Thoracic aorta (tissue), 2 donors: ENCODE measurements at regions not wholly inside any gene's neighbourhood (a gene's known extent, or its start where the extent isn't known, plus 50 kb on each side); places are given as distances from the start of the nearest gene placed in this dataset.

ENCODE experiments used
- ATAC-seq: fragments of 150-250 bp; one replicate; pipeline ENCODE4 v1.8.0; 2017; ENCODE audit warnings: low read depth; ENCODE audit not compliant: insufficient number of reproducible peaks, low FRiP score
- DNase-seq: peaks from one replicate; pipeline ENCODE4 v3.0.0-alpha.2; 2020; ENCODE audit warnings: low spot score
- H3K27ac ChIP-seq, 2 donors: fragments of 200-600 bp; sonication (generic); 1 replicate in 1 of 2; 2 replicates in 1 of 2; pipeline ENCODE4 v1.5.1; 2016; ENCODE audit warnings: mild to moderate bottlenecking in 2 of 2, moderate library complexity in 2 of 2
- H3K27me3 ChIP-seq: fragments of 200-600 bp; sonication (generic); replicated peaks from 2 replicates; pipeline ENCODE4 v1.6.0; 2016; ENCODE audit warnings: mild to moderate bottlenecking; ENCODE audit not compliant: insufficient read depth
- H3K36me3 ChIP-seq: fragments of 200-600 bp; sonication (generic); one replicate; pipeline ENCODE4 v1.5.1; 2016
- H3K4me1 ChIP-seq, 2 donors: fragments of 200-600 bp; sonication (generic); 1 replicate in 1 of 2; 2 replicates in 1 of 2; pipeline versions ENCODE4 v1.5.1 to v1.6.0; 2016; ENCODE audit warnings: low read depth in 2 of 2, mild to moderate bottlenecking in 1 of 2; ENCODE audit not compliant: control insufficient read depth in 1 of 2
- H3K4me3 ChIP-seq: fragments of 200-600 bp; sonication (generic); 2 replicates; pipeline ENCODE4 v1.5.1; 2016; ENCODE audit warnings: mild to moderate bottlenecking
- H3K9me3 ChIP-seq: fragments of 200-600 bp; sonication (generic); 2 replicates; pipeline ENCODE4 v1.5.1; 2016
- TF ChIP-seq, protein P1 (sequence below): fragments of 200-600 bp; sonication (generic); IDR thresholded peaks from one replicate; pipeline ENCODE4 v1.5.1; 2019; ENCODE audit warnings: antibody characterized with exemption

GRCh38 chr2:22270341-22270740 lies 1114.6 kb upstream of the KLHL29 start:
- DNase-seq (no peak), ATAC-seq (no peak)
- H3K27me3 ChIP-seq, result no peaks in the 10 kb centered on the region

GRCh38 chr2:22273853-22274252 lies 1111.1 kb upstream of the KLHL29 start:
- TF ChIP-seq, protein P1, sequence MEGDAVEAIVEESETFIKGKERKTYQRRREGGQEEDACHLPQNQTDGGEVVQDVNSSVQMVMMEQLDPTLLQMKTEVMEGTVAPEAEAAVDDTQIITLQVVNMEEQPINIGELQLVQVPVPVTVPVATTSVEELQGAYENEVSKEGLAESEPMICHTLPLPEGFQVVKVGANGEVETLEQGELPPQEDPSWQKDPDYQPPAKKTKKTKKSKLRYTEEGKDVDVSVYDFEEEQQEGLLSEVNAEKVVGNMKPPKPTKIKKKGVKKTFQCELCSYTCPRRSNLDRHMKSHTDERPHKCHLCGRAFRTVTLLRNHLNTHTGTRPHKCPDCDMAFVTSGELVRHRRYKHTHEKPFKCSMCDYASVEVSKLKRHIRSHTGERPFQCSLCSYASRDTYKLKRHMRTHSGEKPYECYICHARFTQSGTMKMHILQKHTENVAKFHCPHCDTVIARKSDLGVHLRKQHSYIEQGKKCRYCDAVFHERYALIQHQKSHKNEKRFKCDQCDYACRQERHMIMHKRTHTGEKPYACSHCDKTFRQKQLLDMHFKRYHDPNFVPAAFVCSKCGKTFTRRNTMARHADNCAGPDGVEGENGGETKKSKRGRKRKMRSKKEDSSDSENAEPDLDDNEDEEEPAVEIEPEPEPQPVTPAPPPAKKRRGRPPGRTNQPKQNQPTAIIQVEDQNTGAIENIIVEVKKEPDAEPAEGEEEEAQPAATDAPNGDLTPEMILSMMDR, result no peak
- no peak for DNase-seq
- Histone ChIP-seq H3K27me3 (no peaks in the 10 kb centered on the region), H3K27ac (no peak overlapping the region), H3K36me3 (no peaks in the 10 kb centered on the region), H3K9me3 (no peaks in the 10 kb centered on the region), H3K4me1 (no peaks in the 10 kb centered on the region), H3K4me3 (no peak overlapping the region)
- no peak for ATAC-seq

More at GRCh38 chr2:22270341-22270740, 1114.6 kb upstream of the KLHL29 start:
- no peaks in the 10 kb centered on the region for H3K9me3 ChIP-seq
- TF ChIP-seq, protein P1, result no peak
- H3K27ac ChIP-seq, result no peak overlapping the region
- H3K4me3 ChIP-seq, result no peak overlapping the region
- no peaks in the 10 kb centered on the region for H3K36me3 ChIP-seq
- H3K4me1 ChIP-seq, result no peaks in the 10 kb centered on the region

DNA sequence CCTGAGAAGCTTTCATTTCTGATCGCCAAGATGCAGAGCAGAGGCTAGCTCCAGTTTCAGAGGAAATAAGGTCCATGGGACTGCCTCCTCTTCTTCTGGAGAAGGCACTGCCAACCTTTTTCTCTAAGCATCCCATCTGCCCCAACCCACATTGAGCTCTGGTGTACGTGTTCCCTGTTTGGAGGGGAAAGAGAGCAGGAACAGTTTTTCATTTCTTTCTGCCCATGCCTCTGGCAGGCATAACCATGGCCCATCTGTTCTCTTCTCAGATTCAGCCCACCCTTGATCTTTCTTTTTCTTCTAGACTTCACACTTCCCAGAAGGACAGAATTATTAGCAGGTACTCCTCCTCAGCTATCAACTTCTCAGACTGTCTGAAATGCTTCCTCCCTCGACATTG lies 1110.3 kb upstream of the KLHL29 start:
- TF ChIP-seq, protein P1, result no peak
- Histone ChIP-seq H3K4me1 (no peaks in the 10 kb centered on the region), H3K36me3 (no peaks in the 10 kb centered on the region), H3K9me3 (no peaks in the 10 kb centered on the region), H3K4me3 (no peak overlapping the region), H3K27ac (no peak overlapping the region), H3K27me3 (no peaks in the 10 kb centered on the region)
- ATAC-seq, result no peak
- DNase-seq, result no peak

GRCh38 chr2:22276696-22277095 lies 1108.3 kb upstream of the KLHL29 start:
- no peak for DNase-seq
- Histone ChIP-seq H3K4me3 (no peak overlapping the region), H3K27ac (no peak overlapping the region), H3K4me1 (no peaks in the 10 kb centered on the region), H3K9me3 (no peaks in the 10 kb centered on the region), H3K27me3 (no peaks in the 10 kb centered on the region), H3K36me3 (no peaks in the 10 kb centered on the region)
- TF ChIP-seq, protein P1, result no peak
- ATAC-seq, result no peak

DNA sequence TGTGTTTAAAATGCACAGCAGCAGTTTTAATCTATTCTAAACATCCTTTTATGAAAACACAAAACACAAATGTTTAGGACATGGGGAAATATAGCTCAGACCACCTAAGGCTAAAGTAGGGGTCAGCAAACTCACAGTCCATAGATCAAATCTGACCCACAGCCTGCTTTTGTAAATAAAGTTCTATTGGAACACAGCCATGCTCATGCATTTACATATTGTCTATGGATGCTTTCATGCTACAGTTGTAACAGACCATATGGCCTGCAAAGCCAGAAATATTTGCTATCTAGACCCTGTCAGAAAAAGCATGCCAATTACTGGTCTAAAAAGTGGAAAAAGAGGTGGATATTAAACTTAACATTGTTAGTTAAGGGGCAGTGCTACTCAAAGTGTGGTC lies 1105.4 kb upstream of the KLHL29 start:
- Histone ChIP-seq H3K27ac (no peak overlapping the region), H3K4me3 (no peak overlapping the region), H3K27me3 (no peaks in the 10 kb centered on the region), H3K4me1 (no peaks in the 10 kb centered on the region), H3K9me3 (no peaks in the 10 kb centered on the region), H3K36me3 (no peaks in the 10 kb centered on the region)
- ATAC-seq (no peak), DNase-seq (no peak)
- TF ChIP-seq, protein P1, result no peak
